ENCODE measurements at regions not wholly inside any gene's neighbourhood (a gene's known extent, or its start where the extent isn't known, plus 50 kb on each side); places are given as distances from the start of the nearest gene placed in this dataset.
"Not testable (repeated sequence)": the region's sequence is repeated elsewhere in the genome, so short reads cannot be mapped to it uniquely, and the experiment has no call there.

DNA sequence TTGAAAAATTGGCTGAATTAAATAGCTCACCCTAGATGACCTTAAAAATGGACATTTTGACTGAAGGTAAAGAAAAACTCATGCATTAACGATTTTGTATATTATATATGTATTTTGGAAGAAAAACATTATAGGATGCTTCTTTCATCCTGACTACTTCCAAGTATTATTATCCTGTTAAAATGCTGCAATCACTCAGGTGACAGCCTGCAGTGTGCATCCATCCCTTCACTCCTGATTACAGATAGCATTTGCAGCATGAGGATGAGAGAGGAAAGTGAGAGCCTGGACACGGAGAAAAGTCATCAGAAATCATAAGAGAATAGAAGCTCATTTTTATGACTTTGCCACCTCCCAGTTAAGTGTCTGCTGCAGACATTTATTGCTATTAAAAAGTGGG is 1055.6 kb downstream of the PCDH17 start:
- H3K4me3 ChIP-seq (replicated peaks in 1 of 2; ENCODE audit: low read depth in 2 of 2, low read length in 2 of 2) = no peak overlapping the region
- TF ChIP-seq, protein P1, sequence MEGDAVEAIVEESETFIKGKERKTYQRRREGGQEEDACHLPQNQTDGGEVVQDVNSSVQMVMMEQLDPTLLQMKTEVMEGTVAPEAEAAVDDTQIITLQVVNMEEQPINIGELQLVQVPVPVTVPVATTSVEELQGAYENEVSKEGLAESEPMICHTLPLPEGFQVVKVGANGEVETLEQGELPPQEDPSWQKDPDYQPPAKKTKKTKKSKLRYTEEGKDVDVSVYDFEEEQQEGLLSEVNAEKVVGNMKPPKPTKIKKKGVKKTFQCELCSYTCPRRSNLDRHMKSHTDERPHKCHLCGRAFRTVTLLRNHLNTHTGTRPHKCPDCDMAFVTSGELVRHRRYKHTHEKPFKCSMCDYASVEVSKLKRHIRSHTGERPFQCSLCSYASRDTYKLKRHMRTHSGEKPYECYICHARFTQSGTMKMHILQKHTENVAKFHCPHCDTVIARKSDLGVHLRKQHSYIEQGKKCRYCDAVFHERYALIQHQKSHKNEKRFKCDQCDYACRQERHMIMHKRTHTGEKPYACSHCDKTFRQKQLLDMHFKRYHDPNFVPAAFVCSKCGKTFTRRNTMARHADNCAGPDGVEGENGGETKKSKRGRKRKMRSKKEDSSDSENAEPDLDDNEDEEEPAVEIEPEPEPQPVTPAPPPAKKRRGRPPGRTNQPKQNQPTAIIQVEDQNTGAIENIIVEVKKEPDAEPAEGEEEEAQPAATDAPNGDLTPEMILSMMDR (IDR thresholded peaks at IDR 0.05; ENCODE audit: low read depth, low read length) = no peak
- DNase-seq (ENCODE audit: low read depth in 2 of 2) = no peak

DNA sequence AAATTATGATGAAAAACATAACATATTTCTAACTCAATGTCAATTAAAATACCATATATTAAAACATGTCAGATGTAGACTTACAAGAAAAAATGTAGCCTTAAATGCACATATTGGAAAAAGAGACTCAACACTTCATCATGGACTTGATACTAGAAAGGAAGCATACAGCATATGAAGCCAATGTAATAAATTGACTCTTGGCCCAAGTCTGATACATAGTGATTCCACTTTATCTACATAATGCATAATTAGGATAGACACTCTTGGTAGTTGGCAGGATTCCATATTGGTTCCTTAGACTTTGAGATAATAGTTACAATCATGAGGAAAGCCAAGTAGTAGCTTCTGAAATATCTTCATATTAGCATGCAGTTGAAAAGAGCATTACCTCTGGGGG is 1067.0 kb downstream of the PCDH17 start:
- TF ChIP-seq, protein P1 (IDR thresholded peaks at IDR 0.05; ENCODE audit: low read depth, low read length) = no peak
- DNase-seq (ENCODE audit: low read depth in 2 of 2) = no peak
- no peak overlapping the region for H3K4me3 ChIP-seq (replicated peaks in 1 of 2; ENCODE audit: low read depth in 2 of 2, low read length in 2 of 2)

DNA sequence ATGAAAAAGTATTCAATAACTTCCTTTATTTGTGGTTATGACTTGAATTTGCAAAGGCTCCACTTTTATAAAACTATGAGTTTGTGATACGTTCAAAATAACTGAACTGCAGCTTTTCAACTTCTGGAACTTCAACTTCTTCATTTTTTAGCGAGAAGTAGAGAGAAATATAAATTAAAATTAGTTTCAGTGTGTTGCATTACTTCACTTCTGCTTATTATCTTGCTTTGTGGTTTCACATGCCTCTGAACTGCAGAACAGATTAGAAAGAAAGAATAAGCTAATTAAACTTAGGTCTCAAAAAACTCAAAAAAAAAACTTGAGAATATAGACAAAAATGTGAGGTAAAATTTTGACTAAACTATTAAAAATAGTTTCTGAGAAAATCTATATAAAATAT is 1073.4 kb downstream of the PCDH17 start:
- TF ChIP-seq, protein P1 (IDR thresholded peaks at IDR 0.05; ENCODE audit: low read depth, low read length) = no peak
- H3K4me3 ChIP-seq (replicated peaks in 1 of 2; ENCODE audit: low read depth in 2 of 2, low read length in 2 of 2) = no peak overlapping the region
- DNase-seq (ENCODE audit: low read depth in 2 of 2) = no peak

DNA sequence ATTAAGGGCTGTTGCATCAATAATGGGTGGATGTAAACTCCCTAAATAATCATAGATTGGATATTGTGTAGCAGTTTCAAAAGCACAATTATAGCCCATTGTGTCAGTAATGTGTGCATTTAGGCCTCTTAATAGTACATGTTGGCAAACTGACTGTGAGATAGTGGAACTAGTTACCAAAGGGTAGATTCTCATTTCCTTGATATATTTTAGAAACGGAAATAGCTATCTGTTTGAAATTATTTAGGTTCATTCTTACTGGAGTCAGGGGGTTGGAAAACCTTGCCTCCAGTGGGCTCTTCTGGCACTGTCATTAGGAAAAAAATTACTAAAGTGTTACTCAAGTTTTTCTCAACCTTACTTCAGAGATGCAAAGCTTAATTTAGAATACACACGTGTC is 1074.9 kb downstream of the PCDH17 start:
- TF ChIP-seq, protein P1 (IDR thresholded peaks at IDR 0.05; ENCODE audit: low read depth, low read length) = no peak
- no peak overlapping the region for H3K4me3 ChIP-seq (replicated peaks in 1 of 2; ENCODE audit: low read depth in 2 of 2, low read length in 2 of 2)
- no peak for DNase-seq (ENCODE audit: low read depth in 2 of 2)

DNA sequence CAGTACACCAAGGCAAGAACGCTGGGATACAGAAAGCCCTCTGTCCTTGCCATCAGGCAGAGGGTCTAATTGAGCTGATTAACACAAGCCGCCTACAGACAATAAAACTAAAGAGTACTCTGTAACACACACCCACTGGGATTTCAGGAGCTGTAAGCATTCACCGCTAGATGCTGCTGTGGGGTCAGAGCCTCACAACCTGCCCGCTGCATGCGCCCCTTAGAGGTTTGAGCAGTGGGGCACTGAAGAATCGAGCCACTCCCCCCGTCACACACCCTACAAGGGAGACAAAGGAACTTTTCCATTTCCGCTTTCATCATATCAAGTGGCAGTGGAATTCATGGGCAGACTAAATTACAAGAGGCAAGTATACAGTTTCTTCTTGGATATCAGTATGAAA is 1080.6 kb downstream of the PCDH17 start:
- no peak overlapping the region for H3K4me3 ChIP-seq (replicated peaks in 1 of 2; ENCODE audit: low read depth in 2 of 2, low read length in 2 of 2)
- TF ChIP-seq, protein P1 (IDR thresholded peaks at IDR 0.05; ENCODE audit: low read depth, low read length) = no peak
- no peak for DNase-seq (ENCODE audit: low read depth in 2 of 2)

DNA sequence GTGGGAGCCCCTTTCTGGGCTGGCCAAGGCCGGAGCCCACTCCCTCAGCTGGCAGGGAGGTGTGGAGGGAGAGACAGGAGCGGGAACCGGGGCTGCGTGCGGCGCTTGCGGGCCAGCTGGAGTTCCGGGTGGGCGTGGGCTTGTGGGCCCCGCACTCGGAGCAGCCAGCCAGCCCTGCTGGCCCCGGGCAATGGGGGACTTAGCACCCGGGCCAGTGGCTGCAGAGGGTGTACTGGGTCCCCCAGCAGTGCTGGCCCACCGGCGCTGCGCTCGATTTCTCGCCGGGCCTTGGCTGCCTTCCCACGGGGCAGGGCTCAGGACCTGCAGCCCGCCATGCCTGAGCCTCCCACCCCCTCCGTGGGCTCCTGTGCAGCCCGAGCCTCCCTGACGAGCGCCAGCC is 1082.5 kb downstream of the PCDH17 start:
- not testable (repeated sequence) for H3K4me3 ChIP-seq (replicated peaks in 1 of 2; ENCODE audit: low read depth in 2 of 2, low read length in 2 of 2); DNase-seq (ENCODE audit: low read depth in 2 of 2)

DNA sequence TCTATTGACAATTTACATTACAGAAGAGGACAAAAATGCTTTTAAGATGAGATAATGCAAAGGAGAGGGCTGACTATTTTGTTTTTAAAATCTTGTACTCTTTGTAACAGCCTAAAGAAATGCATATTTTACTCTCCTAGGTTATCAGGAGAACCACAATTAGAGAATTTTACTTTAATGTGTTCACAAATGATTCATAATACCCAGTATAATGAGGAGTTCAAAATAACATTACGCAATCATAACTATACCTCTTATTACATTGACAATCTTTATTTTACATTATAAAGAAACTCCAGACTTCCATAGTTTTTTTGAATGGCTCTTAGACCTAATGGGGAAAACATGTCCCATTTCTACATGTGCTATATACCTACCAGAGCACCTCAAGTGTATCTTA is 1089.7 kb downstream of the PCDH17 start:
- TF ChIP-seq, protein P1 (IDR thresholded peaks at IDR 0.05; ENCODE audit: low read depth, low read length) = no peak
- H3K4me3 ChIP-seq (replicated peaks in 1 of 2; ENCODE audit: low read depth in 2 of 2, low read length in 2 of 2) = no peak overlapping the region
- no peak for DNase-seq (ENCODE audit: low read depth in 2 of 2)
